C4-2B (cell line): ENCODE measurements at regions not wholly inside any gene's neighbourhood (a gene's known extent, or its start where the extent isn't known, plus 50 kb on each side); places are given as distances from the start of the nearest gene placed in this dataset.

Experiments used
- CTCF ChIP-seq: fragments of 450-650 bp; conservative IDR thresholded peaks from 2 replicates; pipeline ENCODE4 v1.5.1; 2017; ENCODE audit warnings: mild to moderate bottlenecking
- ZFX ChIP-seq: fragments of 450-650 bp; IDR thresholded peaks from 2 replicates; pipeline ENCODE4 v1.6.1; 2017

GRCh38 chr14:85317491-85318021 is 212.4 kb upstream of the FLRT2 start:
- TF ChIP-seq CTCF = no peak
- TF ChIP-seq ZFX = no peak
